GM12878 (cell line): ENCODE measurements at regions not wholly inside any gene's neighbourhood (a gene's known extent, or its start where the extent isn't known, plus 50 kb on each side); places are given as distances from the start of the nearest gene placed in this dataset.

ENCODE experiments used
- ATAC-seq: fragments of 200-7000 bp; cut with Tn5 transposase; 3 replicates; pipeline ENCODE4 v1.9.1; 2020; ENCODE audit warnings: mild to moderate bottlenecking, moderate library complexity
- BruUV-seq: library from RNA; stranded (reverse); fragments of 400-500 nt; replicated peaks from 2 replicates; lab custom pipeline; 2021; lab: Mats Ljungman, UMichigan
- CTCF ChIA-PET: fragments of 300-600 bp; sonication (Branson Sonifier 250); formaldehyde crosslinking; extraction: SDS; loops from one replicate; lab custom pipeline; 2021; ENCODE audit warnings: inconsistent platforms; lab: Yijun Ruan, JAX
- POLR2A ChIA-PET: fragments of 350-600 bp; formaldehyde crosslinking; extraction: SDS; loops from one replicate; lab custom pipeline; 2021; ENCODE audit warnings: inconsistent platforms; lab: Charles Lee
- RAD21 ChIA-PET: fragments of 300-600 bp; sonication (Branson Sonifier 250); formaldehyde crosslinking; loops from one replicate; lab custom pipeline; 2023; ENCODE audit warnings: antibody characterized with exemption; ENCODE audit not compliant: unreplicated experiment; lab: Charles Lee
- SMC1A ChIA-PET: fragments of 300-600 bp; sonication (Branson Sonifier 250); formaldehyde crosslinking; loops from one replicate; lab custom pipeline; 2023; ENCODE audit not compliant: unreplicated experiment, uncharacterized antibody; lab: Charles Lee
- DNase-seq: peaks from one replicate; pipeline ENCODE4 v3.0.0-alpha.2; 2011; ENCODE audit warnings: low read depth, low spot score
- FAIRE-seq: peaks from 3 replicates; lab custom pipeline; 2011; peaks lifted over from hg19 to GRCh38; lab: Jason Lieb, UNC
- H2AFZ ChIP-seq: 2 replicates; pipeline ENCODE4 v1.6.0; 2011; ENCODE audit warnings: low read depth, low read length, control low read depth; ENCODE audit not compliant: control insufficient read depth
- H3K27ac ChIP-seq: 2 replicates; pipeline ENCODE4 v1.5.1; 2011; ENCODE audit warnings: control low read depth; ENCODE audit not compliant: control insufficient read depth, insufficient read depth
- H3K27me3 ChIP-seq, 2 experiments: replicated peaks in 1 of 2; 2 replicates each; pipeline versions ENCODE4 v1.6.0 to v1.6.1; 2011; ENCODE audit warnings: low read length in 1 of 2; ENCODE audit not compliant: control insufficient read depth in 2 of 2, insufficient read depth in 2 of 2
- H3K36me3 ChIP-seq, 2 experiments: 2 replicates each; pipeline ENCODE4 v1.5.1; 2011; ENCODE audit warnings: low read length in 1 of 2; ENCODE audit not compliant: control insufficient read depth in 2 of 2, insufficient read depth in 2 of 2
- H3K4me1 ChIP-seq: 2 replicates; pipeline ENCODE4 v1.6.1; 2011; ENCODE audit warnings: mild to moderate bottlenecking, low read length, moderate library complexity, mixed read lengths; ENCODE audit not compliant: control insufficient read depth, insufficient read depth
- H3K4me2 ChIP-seq: 2 replicates; pipeline ENCODE4 v1.6.0; 2011; ENCODE audit warnings: control low read depth; ENCODE audit not compliant: control insufficient read depth, insufficient read depth
- H3K4me3 ChIP-seq: fragments of 200-600 bp; sonication (generic); 2 replicates; pipeline ENCODE4 v1.5.1; 2016
- H3K79me2 ChIP-seq: 2 replicates; pipeline ENCODE4 v1.6.0; 2011; ENCODE audit warnings: low read length; ENCODE audit not compliant: control insufficient read depth, insufficient read depth
- H3K9ac ChIP-seq: 2 replicates; pipeline ENCODE4 v1.8.0; 2011; ENCODE audit warnings: low read length, control low read depth, mixed read lengths; ENCODE audit not compliant: control insufficient read depth, insufficient read depth
- H3K9me3 ChIP-seq: replicated peaks from 3 replicates; pipeline ENCODE4 v1.5.1; 2011; ENCODE audit warnings: mild to moderate bottlenecking, low read length; ENCODE audit not compliant: control insufficient read depth, insufficient read depth
- H4K20me1 ChIP-seq: 2 replicates; pipeline ENCODE4 v1.6.0; 2011; ENCODE audit not compliant: control insufficient read depth, insufficient read depth
- ATF2 ChIP-seq: IDR thresholded peaks from 2 replicates; pipeline ENCODE4 v1.6.1; 2012; ENCODE audit warnings: low read length, inconsistent platforms
- CEBPZ ChIP-seq: fragments of 150-350 bp; IDR thresholded peaks from 2 replicates; pipeline ENCODE4 v1.6.1; 2016; ENCODE audit warnings: low read depth, low read length
- E4F1 ChIP-seq: fragments of 450-650 bp; IDR thresholded peaks from 2 replicates; pipeline ENCODE4 v1.6.1; 2018; ENCODE audit warnings: borderline replicate concordance, mild to moderate bottlenecking; ENCODE audit not compliant: partially characterized antibody
- HDAC2 ChIP-seq: fragments of 200-600 bp; sonication (generic); IDR thresholded peaks from 2 replicates; pipeline ENCODE4 v1.6.1; 2017
- HDAC6 ChIP-seq: fragments of 200-600 bp; sonication (generic); IDR thresholded peaks from one replicate; pipeline ENCODE4 v1.8.0; 2017; ENCODE audit warnings: antibody characterized with exemption; ENCODE audit not compliant: unreplicated experiment
- JUNB ChIP-seq: IDR thresholded peaks from 2 replicates; pipeline ENCODE4 v1.6.1; 2016; ENCODE audit warnings: antibody characterized with exemption, mild to moderate bottlenecking
- MAX ChIP-seq: IDR thresholded peaks from 2 replicates; pipeline ENCODE4 v1.6.1; 2012; ENCODE audit warnings: low read depth, low read length, improper control_type of control experiment
- MEF2A ChIP-seq: IDR thresholded peaks from 2 replicates; pipeline ENCODE4 v1.6.1; 2011; ENCODE audit warnings: low read depth, mild to moderate bottlenecking, low read length, moderate library complexity; ENCODE audit not compliant: insufficient read depth
- NR2C2 ChIP-seq: IDR thresholded peaks from 2 replicates; pipeline ENCODE4 v1.6.1; 2011; ENCODE audit warnings: borderline replicate concordance, low read depth; ENCODE audit not compliant: control insufficient read depth, insufficient read length
- PAX8 ChIP-seq: fragments of 450-650 bp; IDR thresholded peaks from 2 replicates; pipeline ENCODE4 v1.6.1; 2017; ENCODE audit warnings: mild to moderate bottlenecking, moderate library complexity
- POLR2A ChIP-seq: IDR thresholded peaks from 2 replicates; pipeline ENCODE4 v1.6.1; 2011; ENCODE audit warnings: low read depth, mild to moderate bottlenecking, low read length
- RUNX3 ChIP-seq: IDR thresholded peaks from 2 replicates; pipeline ENCODE4 v1.6.1; 2012; ENCODE audit warnings: low read length, inconsistent platforms
- SUPT20H ChIP-seq: IDR thresholded peaks from 2 replicates; pipeline ENCODE4 v1.6.1; 2011; ENCODE audit warnings: low read depth, mild to moderate bottlenecking, low read length, moderate library complexity, borderline replicate concordance; ENCODE audit not compliant: control insufficient read depth
- WGBS: methylation state at CpG from one replicate; pipeline ENCODE4 v1.1.6; 2016; ENCODE audit warnings: low lambda C conversion rate; ENCODE audit not compliant: insufficient replicate concordance, insufficient coverage; ENCODE audit errors: missing lambda C conversion rate; 5-methylcytosine and 5-hydroxymethylcytosine counted together
- in situ Hi-C: fragments of 300-500 bp; cut with MboI; formaldehyde crosslinking; loops from 9 replicates; pipeline ENCODE4 v1.14.3; 2018; ENCODE audit warnings: mixed read lengths
- intact Hi-C: fragments of 100-400 bp; cut with micrococcal nuclease; formaldehyde crosslinking; loops from one replicate; pipeline ENCODE4 v1.14.2; 2022; ENCODE audit not compliant: unreplicated experiment

GRCh38 chr14:80004871-80005270 is 206.4 kb downstream of the DIO2 start:
- FAIRE-seq (no peak), ATAC-seq (no peak), DNase-seq (no peak)
- Histone ChIP-seq H4K20me1 (no peaks in the 10 kb centered on the region), H3K27ac (no peak overlapping the region), H3K4me1 (no peaks in the 10 kb centered on the region), H3K36me3 (no peaks in the 10 kb centered on the region), H3K79me2 (no peaks in the 10 kb centered on the region), H3K27me3 (no peaks in the 10 kb centered on the region), H3K9ac (no peak overlapping the region), H3K4me2 (no peak overlapping the region), H3K4me3 (no peak overlapping the region), H3K9me3 (no peaks in the 10 kb centered on the region), H2AFZ (no peak overlapping the region)
- POLR2A ChIA-PET = no interaction called here
- 2% methylated on average over 3 of the region's 3 CpGs for WGBS
- BruUV-seq = no TSS peak
- no peak for TF ChIP-seq MEF2A
- no peak for TF ChIP-seq HDAC6
- no peak for TF ChIP-seq NR2C2
- no peak for TF ChIP-seq ATF2
- TF ChIP-seq POLR2A = no peak
- no peak for TF ChIP-seq RUNX3
- TF ChIP-seq E4F1 = no peak
- no peak for TF ChIP-seq JUNB
- TF ChIP-seq MAX = no peak
- TF ChIP-seq HDAC2 = no peak
- TF ChIP-seq CEBPZ = no peak
- TF ChIP-seq SUPT20H = no peak
- TF ChIP-seq PAX8 = no peak
- RAD21 ChIA-PET = no interaction called here
- SMC1A ChIA-PET = no interaction called here
- CTCF ChIA-PET = no interaction called here
- in situ Hi-C loops (no loop called here), intact Hi-C loops (no loop called here)
